Upper lobe of right lung (tissue), 1 donor: ENCODE measurements at regions not wholly inside any gene's neighbourhood (a gene's known extent, or its start where the extent isn't known, plus 50 kb on each side); places are given as distances from the start of the nearest gene placed in this dataset.
A peak's percentile ranks its signal among the peaks of the same experiment; 100 is the strongest.

ENCODE experiments used
- ATAC-seq: fragments of 200-7000 bp; cut with Tn5 transposase; one replicate; pipeline ENCODE4 v1.9.1; 2020; ENCODE audit warnings: mild to moderate bottlenecking, moderate library complexity
- DNase-seq: peaks from one replicate; pipeline ENCODE4 v3.0.0-alpha.2; 2020
- H3K27ac ChIP-seq: fragments of 200-600 bp; one replicate; pipeline ENCODE4 v1.8.0; 2022
- H3K27me3 ChIP-seq: fragments of 200-600 bp; one replicate; pipeline ENCODE4 v1.8.0; 2022; ENCODE audit warnings: mild to moderate bottlenecking
- H3K36me3 ChIP-seq: fragments of 200-600 bp; one replicate; pipeline ENCODE4 v1.8.0; 2022
- H3K4me1 ChIP-seq: fragments of 200-600 bp; one replicate; pipeline ENCODE4 v1.8.0; 2022
- H3K4me3 ChIP-seq: fragments of 200-600 bp; one replicate; pipeline ENCODE4 v1.8.0; 2022; ENCODE audit warnings: mild to moderate bottlenecking
- H3K9me3 ChIP-seq: fragments of 200-600 bp; one replicate; pipeline ENCODE4 v1.8.0; 2022
- intact Hi-C: fragments of 100-400 bp; cut with DNase I; formaldehyde crosslinking; loops from one replicate; pipeline ENCODE4 v1.11.0; 2022
- TF ChIP-seq, protein P1 (sequence below): fragments of 200-600 bp; IDR thresholded peaks from one replicate; pipeline ENCODE4 v1.8.0; 2022; ENCODE audit warnings: antibody characterized with exemption
- donor health status: DM: no; HTN: yes; CAD: no; lungs with severe emphysema.

- TF ChIP-seq, protein P1, sequence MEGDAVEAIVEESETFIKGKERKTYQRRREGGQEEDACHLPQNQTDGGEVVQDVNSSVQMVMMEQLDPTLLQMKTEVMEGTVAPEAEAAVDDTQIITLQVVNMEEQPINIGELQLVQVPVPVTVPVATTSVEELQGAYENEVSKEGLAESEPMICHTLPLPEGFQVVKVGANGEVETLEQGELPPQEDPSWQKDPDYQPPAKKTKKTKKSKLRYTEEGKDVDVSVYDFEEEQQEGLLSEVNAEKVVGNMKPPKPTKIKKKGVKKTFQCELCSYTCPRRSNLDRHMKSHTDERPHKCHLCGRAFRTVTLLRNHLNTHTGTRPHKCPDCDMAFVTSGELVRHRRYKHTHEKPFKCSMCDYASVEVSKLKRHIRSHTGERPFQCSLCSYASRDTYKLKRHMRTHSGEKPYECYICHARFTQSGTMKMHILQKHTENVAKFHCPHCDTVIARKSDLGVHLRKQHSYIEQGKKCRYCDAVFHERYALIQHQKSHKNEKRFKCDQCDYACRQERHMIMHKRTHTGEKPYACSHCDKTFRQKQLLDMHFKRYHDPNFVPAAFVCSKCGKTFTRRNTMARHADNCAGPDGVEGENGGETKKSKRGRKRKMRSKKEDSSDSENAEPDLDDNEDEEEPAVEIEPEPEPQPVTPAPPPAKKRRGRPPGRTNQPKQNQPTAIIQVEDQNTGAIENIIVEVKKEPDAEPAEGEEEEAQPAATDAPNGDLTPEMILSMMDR = no peak
- Histone ChIP-seq H3K36me3 (no peaks in the 10 kb centered on the region), H3K27me3 (no peaks in the 10 kb centered on the region), H3K4me3 (no peak overlapping the region), H3K27ac (no peak overlapping the region), H3K9me3 (no peaks in the 10 kb centered on the region), H3K4me1 (no peaks in the 10 kb centered on the region)
- no peak for DNase-seq
- intact Hi-C loops = no loop called here
- no peak for ATAC-seq
Observed at GRCh38 chr21:17964199-17964598, 145.0 kb upstream of the C21orf91 start.

DNA sequence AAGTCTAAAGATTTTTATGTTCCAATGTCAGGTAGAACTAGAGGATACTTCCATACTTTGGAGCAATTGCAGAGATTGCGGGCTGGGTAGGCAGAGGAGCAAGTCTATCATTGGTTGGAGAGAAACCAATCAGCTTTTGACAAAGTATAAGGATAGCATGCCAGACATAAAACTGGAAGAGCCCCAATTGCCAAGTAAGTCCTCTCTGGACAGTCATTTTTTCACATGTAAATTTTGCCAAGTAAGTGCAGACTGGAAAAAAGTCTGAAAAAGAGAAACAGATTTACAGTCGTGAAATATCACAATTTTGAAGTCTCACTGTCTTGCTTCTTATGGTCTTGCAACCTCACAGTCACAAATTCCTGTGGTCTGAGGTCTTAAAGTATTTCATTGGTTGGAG, 131.4 kb upstream of the C21orf91 start:
- Histone ChIP-seq H3K27me3 (no peaks in the 10 kb centered on the region), H3K4me1 (peaks cover 5% of the 10 kb centered on the region), H3K36me3 (no peaks in the 10 kb centered on the region), H3K9me3 (no peaks in the 10 kb centered on the region), H3K27ac (no peak overlapping the region), H3K4me3 (no peak overlapping the region)
- no peak for DNase-seq
- ATAC-seq = no peak
- TF ChIP-seq, protein P1 = no peak
- intact Hi-C loops = no loop called here

DNA sequence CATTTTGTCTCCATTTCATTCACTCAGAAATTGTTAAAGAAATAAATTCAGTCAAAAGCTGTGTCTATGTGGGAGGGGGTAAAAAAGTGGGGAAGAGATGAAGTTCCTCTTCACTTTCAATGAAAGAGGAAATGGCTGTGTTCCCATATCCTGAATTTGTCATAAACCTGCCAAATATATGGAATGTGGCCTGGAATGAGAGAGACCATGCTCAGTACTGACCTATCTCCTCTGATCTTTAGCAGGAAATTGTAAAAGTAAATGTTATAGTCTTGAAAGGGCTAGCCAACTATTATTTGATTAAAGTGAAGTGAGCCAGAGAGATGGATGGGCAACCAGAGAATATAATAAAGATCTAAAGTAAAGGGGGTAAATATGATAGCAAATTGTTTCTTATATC, 130.3 kb upstream of the C21orf91 start:
- DNase-seq = no peak
- TF ChIP-seq, protein P1 = no peak
- Histone ChIP-seq H3K27ac (no peak overlapping the region), H3K27me3 (no peaks in the 10 kb centered on the region), H3K36me3 (no peaks in the 10 kb centered on the region), H3K9me3 (no peaks in the 10 kb centered on the region), H3K4me3 (no peak overlapping the region), H3K4me1 (peaks cover 5% of the 10 kb centered on the region)
- no peak for ATAC-seq
- intact Hi-C loops = no loop called here

- Histone ChIP-seq H3K27me3 (no peaks in the 10 kb centered on the region), H3K4me3 (no peak overlapping the region), H3K27ac (no peak overlapping the region), H3K36me3 (no peaks in the 10 kb centered on the region), H3K4me1 (peaks cover 5% of the 10 kb centered on the region), H3K9me3 (no peaks in the 10 kb centered on the region)
- ATAC-seq = no peak
- DNase-seq = no peak
- TF ChIP-seq, protein P1 = no peak
- intact Hi-C loops = no loop called here
Observed at GRCh38 chr21:17947531-17947930, 128.4 kb upstream of the C21orf91 start.

DNA sequence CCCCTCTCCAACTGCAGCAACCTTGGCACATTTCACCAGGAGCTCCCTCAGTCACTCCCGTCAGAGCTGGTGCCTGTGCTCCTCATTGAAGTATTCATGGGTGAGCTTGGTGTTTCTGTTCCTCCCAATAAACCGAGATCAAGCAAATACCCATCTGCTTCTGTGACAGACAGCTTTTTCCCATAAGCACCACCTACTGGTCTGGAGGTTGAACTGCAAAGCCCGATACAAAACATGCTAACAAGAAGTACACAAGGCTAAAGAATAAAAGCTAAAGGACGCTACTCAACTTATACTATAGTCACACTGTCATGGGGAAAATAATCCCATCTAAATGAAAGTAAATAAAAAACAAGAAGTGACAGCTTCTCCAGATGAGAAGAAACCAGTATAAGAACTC, 111.9 kb upstream of the C21orf91 start:
- TF ChIP-seq, protein P1 = peak; percentile 27
- no peaks in the 10 kb centered on the region for H3K27me3 ChIP-seq
- H3K27ac ChIP-seq = no peak overlapping the region
- H3K36me3 ChIP-seq = no peaks in the 10 kb centered on the region
- no peaks in the 10 kb centered on the region for H3K4me1 ChIP-seq
- no peaks in the 10 kb centered on the region for H3K9me3 ChIP-seq
- intact Hi-C loops = no loop called here
- ATAC-seq (no peak), DNase-seq (no peak)
- no peak overlapping the region for H3K4me3 ChIP-seq

GRCh38 chr21:17930093-17930492, 110.9 kb upstream of the C21orf91 start:
- Histone ChIP-seq H3K27me3 (no peaks in the 10 kb centered on the region), H3K9me3 (no peaks in the 10 kb centered on the region), H3K27ac (no peak overlapping the region), H3K4me3 (no peak overlapping the region), H3K36me3 (no peaks in the 10 kb centered on the region), H3K4me1 (no peaks in the 10 kb centered on the region)
- TF ChIP-seq, protein P1 = no peak
- DNase-seq (no peak), ATAC-seq (no peak)
- intact Hi-C loops = no loop called here
